Urinary bladder (tissue), 3 donors: ENCODE measurements at regions not wholly inside any gene's neighbourhood (a gene's known extent, or its start where the extent isn't known, plus 50 kb on each side); places are given as distances from the start of the nearest gene placed in this dataset.
"Not testable (repeated sequence)": the region's sequence is repeated elsewhere in the genome, so short reads cannot be mapped to it uniquely, and the experiment has no call there.

Experiments used
- DNase-seq: peaks from one replicate; pipeline ENCODE4 v3.0.0-alpha.2; 2015; ENCODE audit errors: extremely low spot score
- H3K27ac ChIP-seq: one replicate; pipeline ENCODE4 v1.5.1; 2013; ENCODE audit warnings: low read depth, mild to moderate bottlenecking, moderate library complexity
- H3K36me3 ChIP-seq: one replicate; pipeline ENCODE4 v1.6.1; 2013; ENCODE audit warnings: mild to moderate bottlenecking, moderate library complexity; ENCODE audit not compliant: insufficient read depth
- H3K4me1 ChIP-seq: one replicate; pipeline ENCODE4 v1.6.1; 2013; ENCODE audit warnings: mild to moderate bottlenecking, moderate library complexity; ENCODE audit not compliant: insufficient read depth
- H3K4me3 ChIP-seq: one replicate; pipeline ENCODE4 v1.5.1; 2013; ENCODE audit warnings: low read depth, low read length
- WGBS: extraction: QIAGEN DNeasy Blood & Tissue Kit; methylation state at CpG from one replicate; pipeline ENCODE4 v1.1.7; 2013; 5-methylcytosine and 5-hydroxymethylcytosine counted together
- donor health status: healthy with polysubstance abuse.
- donor health status: healthy.

- Histone ChIP-seq H3K27ac (no peak overlapping the region), H3K4me3 (no peak overlapping the region), H3K4me1 (no peaks in the 10 kb centered on the region), H3K36me3 (no peaks in the 10 kb centered on the region)
- 95% methylated on average over 2 of the region's 2 CpGs for WGBS
- no peak for DNase-seq
Measured at GRCh38 chr21:28309596-28309995, 683.1 kb downstream of the LTN1 start.

DNA sequence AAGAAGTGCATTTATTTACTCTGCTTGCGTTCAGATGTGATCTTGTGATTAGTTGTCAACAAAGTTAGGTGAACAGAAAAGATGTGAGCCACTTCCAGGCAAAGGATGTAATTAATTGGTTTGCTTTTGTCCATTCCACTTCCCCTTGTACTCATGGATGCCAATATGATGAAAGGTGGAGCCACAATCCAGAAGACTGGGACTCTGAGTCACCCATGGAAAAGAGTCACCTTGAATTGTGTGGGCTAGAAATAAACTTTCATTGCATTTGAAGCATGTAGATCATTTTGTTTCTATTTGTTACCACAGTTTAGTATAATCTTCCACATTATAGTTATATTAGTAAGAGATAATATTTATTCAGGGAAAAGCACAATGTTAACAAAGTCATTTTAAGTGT, 684.2 kb downstream of the LTN1 start:
- H3K27ac ChIP-seq: no peak overlapping the region
- DNase-seq: no peak
- no peaks in the 10 kb centered on the region for H3K4me1 ChIP-seq
- 86% methylated on average over 1 of the region's 1 CpG for WGBS
- no peak overlapping the region for H3K4me3 ChIP-seq
- H3K36me3 ChIP-seq: no peaks in the 10 kb centered on the region

- Histone ChIP-seq H3K4me1 (no peaks in the 10 kb centered on the region), H3K4me3 (no peak overlapping the region), H3K27ac (no peak overlapping the region), H3K36me3 (no peaks in the 10 kb centered on the region)
- no peak for DNase-seq
Measured at GRCh38 chr21:28299946-28300345, 692.7 kb downstream of the LTN1 start.

- Histone ChIP-seq H3K36me3 (no peaks in the 10 kb centered on the region), H3K4me1 (no peaks in the 10 kb centered on the region), H3K27ac (no peak overlapping the region), H3K4me3 (no peak overlapping the region)
- no peak for DNase-seq
Measured at GRCh38 chr21:28298251-28298672, 694.4 kb downstream of the LTN1 start.

DNA sequence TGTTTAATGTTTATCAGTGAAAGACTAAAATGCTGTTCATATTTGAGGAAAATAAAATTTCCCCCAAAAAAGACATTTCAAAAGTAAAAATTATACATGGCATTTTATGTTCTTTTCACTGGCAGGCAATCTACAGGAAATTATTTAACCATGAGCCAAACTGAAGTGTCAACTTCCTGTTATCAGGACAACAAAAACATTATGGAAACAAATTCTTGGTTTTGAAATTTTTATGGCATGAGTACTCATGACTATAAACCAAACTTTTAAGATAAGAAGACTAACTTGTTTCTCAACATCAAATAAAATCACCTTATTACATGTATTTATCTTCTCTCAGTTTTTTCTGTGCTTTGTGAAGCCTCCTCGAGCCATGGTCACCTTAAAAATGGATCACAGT, 698.6 kb downstream of the LTN1 start:
- no peaks in the 10 kb centered on the region for H3K4me1 ChIP-seq
- no peak for DNase-seq
- H3K4me3 ChIP-seq: no peak overlapping the region
- no peaks in the 10 kb centered on the region for H3K36me3 ChIP-seq
- 47% methylated on average over 1 of the region's 1 CpG for WGBS
- no peak overlapping the region for H3K27ac ChIP-seq

DNA sequence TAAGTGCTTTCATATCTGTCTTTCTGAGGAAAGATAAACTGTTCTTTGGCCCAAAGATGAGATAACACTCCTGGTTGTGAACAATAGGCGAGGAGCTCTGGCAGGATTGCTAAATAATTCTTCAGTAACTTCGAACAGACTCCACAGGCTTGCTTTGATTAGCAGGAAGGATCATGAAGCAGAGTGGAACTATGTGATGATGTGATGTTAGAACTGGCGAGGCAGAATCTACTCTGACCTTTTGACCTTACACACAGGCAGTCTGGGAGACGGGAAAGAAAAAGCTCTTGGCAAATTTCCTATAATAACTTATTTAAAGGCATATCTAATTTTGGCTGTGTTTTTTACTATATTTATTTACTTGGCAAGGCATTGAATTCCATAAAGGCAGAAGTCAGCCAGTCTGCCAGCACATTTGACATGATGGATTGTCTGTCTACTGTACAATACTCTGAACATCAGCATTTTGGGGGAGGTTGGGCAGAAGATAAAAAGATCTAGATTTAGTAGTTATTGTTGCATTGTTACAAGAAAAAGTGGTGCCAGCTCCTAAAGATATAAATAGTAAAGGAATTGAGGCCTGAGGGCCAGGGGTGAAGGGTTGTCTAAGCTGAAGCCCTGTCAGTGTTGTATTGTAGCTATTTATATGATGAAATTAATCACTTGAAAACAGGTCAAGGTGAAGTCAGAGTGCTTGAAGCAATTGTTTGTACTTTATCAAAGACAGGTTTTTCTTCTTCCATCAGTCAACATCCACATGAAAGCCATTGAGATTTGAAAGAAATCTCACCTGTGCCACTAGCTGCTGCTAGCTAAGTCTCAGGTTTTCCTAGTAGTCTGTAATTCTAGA, 708.8 kb downstream of the LTN1 start:
- Histone ChIP-seq H3K27ac (no peak overlapping the region), H3K36me3 (no peaks in the 10 kb centered on the region), H3K4me3 (no peak overlapping the region), H3K4me1 (peaks cover 2% of the 10 kb centered on the region)
- WGBS: 6% methylated on average over 4 of the region's 4 CpGs
- DNase-seq: peak; percentile 60

- WGBS: 68% methylated on average over 5 of the region's 5 CpGs
- no peaks in the 10 kb centered on the region for H3K36me3 ChIP-seq
- peaks cover 2% of the 10 kb centered on the region for H3K4me1 ChIP-seq
- no peak for DNase-seq
- H3K27ac ChIP-seq: no peak overlapping the region
- no peak overlapping the region for H3K4me3 ChIP-seq
Measured at GRCh38 chr21:28282833-28283232, 709.8 kb downstream of the LTN1 start.

- H3K27ac ChIP-seq, H3K4me1 ChIP-seq, H3K4me3 ChIP-seq, H3K36me3 ChIP-seq, DNase-seq: not testable (repeated sequence)
- WGBS: 85% methylated on average over 3 of the region's 3 CpGs
Measured at GRCh38 chr21:28281357-28281756, 711.3 kb downstream of the LTN1 start.

- Histone ChIP-seq H3K36me3 (no peaks in the 10 kb centered on the region), H3K27ac (no peak overlapping the region), H3K4me1 (peaks cover 2% of the 10 kb centered on the region), H3K4me3 (no peak overlapping the region)
- DNase-seq: no peak
Measured at GRCh38 chr21:28280611-28281010, 712.1 kb downstream of the LTN1 start.

GRCh38 chr21:28277324-28277723, 715.4 kb downstream of the LTN1 start:
- Histone ChIP-seq H3K27ac (no peak overlapping the region), H3K36me3 (no peaks in the 10 kb centered on the region), H3K4me1 (no peaks in the 10 kb centered on the region), H3K4me3 (no peak overlapping the region)
- WGBS: 93% methylated on average over 1 of the region's 1 CpG
- DNase-seq: no peak

- DNase-seq: no peak
- Histone ChIP-seq H3K27ac (no peak overlapping the region), H3K4me3 (no peak overlapping the region), H3K36me3 (no peaks in the 10 kb centered on the region), H3K4me1 (no peaks in the 10 kb centered on the region)
- whole genome bisulfite sequencing: 92% methylated on average over 3 of the region's 3 CpGs
Measured at GRCh38 chr21:28272272-28272992, 720.2 kb downstream of the LTN1 start.

- no peak overlapping the region for H3K27ac ChIP-seq
- no peaks in the 10 kb centered on the region for H3K36me3 ChIP-seq
- no peaks in the 10 kb centered on the region for H3K4me1 ChIP-seq
- H3K4me3 ChIP-seq: no peak overlapping the region
- no peak for DNase-seq
Measured at GRCh38 chr21:28269173-28269572, 723.5 kb downstream of the LTN1 start.

GRCh38 chr21:28268685-28269084, 724.0 kb downstream of the LTN1 start:
- Histone ChIP-seq H3K4me3 (no peak overlapping the region), H3K36me3 (no peaks in the 10 kb centered on the region), H3K4me1 (no peaks in the 10 kb centered on the region), H3K27ac (no peak overlapping the region)
- 30% methylated on average over 4 of the region's 4 CpGs for WGBS
- no peak for DNase-seq

- Histone ChIP-seq H3K4me3 (no peak overlapping the region), H3K36me3 (no peaks in the 10 kb centered on the region), H3K27ac (no peak overlapping the region), H3K4me1 (no peaks in the 10 kb centered on the region)
- DNase-seq: no peak
- WGBS: 92% methylated on average over 6 of the region's 6 CpGs
Measured at GRCh38 chr21:28267449-28267848, 725.2 kb downstream of the LTN1 start.
